GM18868 (cell line): ENCODE measurements at regions not wholly inside any gene's neighbourhood (a gene's known extent, or its start where the extent isn't known, plus 50 kb on each side); places are given as distances from the start of the nearest gene placed in this dataset.
A peak's percentile ranks its signal among the peaks of the same experiment; 100 is the strongest.
"Not testable (repeated sequence)": the region's sequence is repeated elsewhere in the genome, so short reads cannot be mapped to it uniquely, and the experiment has no call there.

Experiments used
- ATAC-seq: cut with Tn5 transposase; IDR thresholded peaks from one replicate; pipeline ENCODE4 v1.9.1; 2021; ENCODE audit warnings: mild to moderate bottlenecking, moderate library complexity; ENCODE audit not compliant: unreplicated experiment

DNA sequence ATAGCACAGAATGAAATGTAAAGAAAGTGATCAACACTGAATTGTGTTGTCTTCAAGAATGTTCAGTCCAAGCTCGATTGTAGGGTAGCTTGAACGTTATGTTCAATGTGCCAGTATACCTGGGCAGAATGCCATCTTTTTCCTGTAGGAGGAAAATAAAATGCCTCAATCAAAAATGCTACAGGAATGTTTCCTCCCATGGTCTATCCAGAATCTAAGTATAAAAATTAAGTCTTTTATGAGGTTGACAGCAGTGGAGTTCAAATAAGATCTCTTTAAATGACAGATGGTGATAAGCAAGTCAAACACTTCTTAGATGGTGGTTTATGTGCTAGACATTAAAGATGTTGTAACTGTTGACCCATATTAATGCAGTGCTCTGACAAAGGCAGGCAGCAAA lies 488.6 kb downstream of the CSNK1G3 start:
- no peak for ATAC-seq

DNA sequence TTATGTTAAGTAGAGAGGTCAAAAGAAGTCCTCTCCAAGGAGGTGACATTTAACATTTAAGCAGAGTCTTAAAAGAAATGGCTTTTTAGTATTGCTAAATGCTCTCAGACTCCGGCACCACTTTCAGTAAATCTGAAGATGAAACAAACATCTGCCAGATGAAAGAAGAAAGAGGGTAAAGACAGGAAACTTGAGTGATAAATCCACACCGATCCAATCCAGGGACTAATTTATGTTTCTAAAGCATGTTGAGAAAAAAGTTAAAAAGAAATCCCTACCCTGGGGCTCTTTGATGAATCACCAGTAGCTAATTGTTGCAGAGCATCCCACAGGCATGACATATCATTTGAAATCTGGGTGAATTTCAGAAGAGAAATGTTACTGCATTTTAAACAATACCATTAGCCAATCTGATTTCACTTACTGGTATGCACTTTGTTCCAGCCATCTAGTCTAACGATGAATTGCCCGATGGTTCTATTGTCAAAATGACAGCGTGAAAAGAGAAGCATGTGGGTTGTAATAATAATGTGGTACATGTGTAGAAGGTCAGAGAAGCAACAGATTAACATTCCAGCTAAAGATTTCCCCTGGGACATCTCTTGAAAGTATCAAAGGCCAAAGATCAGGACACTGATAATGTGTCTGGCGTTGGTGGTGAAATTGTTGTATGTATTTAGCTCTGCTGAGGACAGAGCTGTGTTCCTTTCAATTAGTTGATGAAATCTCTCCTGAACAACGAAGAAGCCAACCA lies 485.7 kb downstream of the CSNK1G3 start:
- no peak for ATAC-seq

DNA sequence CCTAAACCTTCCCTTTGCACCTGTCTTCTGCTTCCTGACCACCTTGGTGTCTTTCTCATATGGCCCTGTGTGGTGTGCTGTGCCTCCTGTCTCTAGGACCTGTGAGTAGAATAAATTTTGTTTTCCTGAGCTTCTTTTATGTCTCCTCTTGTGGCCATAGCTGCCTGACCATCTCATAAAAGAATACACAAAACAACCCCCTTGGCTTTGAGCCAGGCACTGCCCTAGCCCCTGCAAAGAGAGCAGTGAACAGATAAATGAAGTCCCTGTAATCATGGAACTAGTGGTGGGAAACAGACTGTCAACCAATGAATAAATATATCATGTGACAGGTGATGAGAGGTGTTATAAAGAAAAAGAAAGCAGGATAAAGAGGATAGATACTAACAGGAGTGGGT lies 485.1 kb downstream of the CSNK1G3 start:
- no peak for ATAC-seq

DNA sequence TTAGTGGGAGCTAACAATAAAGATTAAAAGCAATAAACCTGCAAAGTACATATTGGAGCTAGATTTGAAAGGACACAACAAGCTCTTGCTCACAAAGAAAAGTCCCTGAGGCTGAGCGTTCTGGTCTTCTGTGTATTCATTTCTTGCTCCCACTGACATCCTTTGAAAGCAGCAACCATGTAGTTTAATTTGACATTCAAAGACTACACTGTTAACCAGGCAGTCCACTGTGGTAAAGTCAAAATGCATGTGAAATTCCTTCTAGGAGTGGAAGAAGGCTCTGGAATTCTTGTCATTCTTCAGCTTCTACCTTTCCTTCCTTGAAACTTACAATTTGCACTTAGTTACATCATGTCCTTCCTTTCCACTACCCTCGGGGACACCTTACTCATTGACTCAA lies 480.7 kb downstream of the CSNK1G3 start:
- ATAC-seq: no peak

DNA sequence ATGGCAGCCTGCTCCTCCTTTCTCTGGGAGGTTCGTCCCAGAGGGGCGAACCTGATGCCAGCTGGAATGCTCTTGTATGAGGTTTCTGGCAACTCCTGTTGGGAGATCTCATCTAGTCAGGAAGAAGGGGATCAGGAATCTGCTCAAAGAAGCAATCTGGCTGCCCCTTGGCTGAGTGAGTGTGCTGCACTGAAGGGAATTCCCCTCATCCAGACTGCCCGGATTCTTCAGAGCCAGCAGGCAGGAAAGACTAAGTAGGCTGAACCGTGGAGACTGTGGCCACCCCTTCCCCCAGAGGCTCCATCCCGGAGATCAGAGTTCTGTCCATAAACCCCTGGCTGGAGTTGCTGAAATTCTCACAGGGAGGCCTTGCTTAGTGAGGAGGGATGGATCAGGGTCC lies 476.0 kb downstream of the CSNK1G3 start:
- ATAC-seq: no peak

DNA sequence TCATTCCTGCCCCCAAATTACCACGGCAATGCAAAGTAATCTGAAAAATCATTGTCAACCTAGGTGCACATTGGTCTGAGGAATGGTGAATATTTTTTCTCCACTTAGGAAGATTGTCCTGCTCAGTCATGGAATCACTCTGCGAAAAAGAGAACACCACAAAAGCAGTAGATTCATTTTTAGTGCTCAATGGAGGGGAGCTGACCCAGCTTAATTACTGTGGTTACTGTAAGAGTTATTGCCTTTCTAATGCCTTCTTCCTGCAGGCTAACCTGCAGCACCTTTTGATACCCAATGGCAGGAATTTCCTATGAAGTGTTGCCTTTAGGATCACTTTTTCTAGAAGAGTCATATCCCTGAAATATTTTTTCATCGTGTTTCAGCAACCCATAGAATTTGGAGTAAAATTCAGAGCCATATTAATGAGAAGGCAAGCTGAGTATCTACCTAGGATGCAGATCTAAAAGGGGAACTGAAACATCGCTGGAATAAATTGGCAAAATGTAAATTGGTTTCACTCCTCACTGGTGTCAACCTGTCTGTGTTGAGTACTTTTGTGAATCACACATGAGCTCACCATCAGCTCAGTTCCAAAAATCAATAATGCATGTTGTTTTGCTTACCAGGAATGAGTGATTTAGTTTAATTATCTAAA lies 464.5 kb downstream of the CSNK1G3 start:
- peak; percentile 96 for ATAC-seq

DNA sequence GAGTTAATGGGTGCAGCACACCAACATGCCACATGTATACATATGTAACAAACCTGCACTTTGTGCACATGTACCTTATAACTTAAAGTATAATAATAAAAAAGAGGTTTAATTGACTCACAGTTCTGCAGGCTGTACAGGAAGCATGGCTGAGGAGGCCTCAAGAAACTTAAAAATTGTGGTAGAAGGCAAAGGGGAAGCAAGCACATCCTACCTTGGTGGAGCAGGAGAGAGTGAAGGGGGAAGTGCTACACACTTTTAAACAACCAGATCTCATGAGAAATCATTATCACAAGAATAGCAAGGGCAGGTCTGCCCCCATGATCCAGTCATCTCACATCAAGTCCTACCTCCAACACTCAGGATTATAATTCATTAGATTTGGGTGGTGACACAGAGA lies 463.5 kb downstream of the CSNK1G3 start:
- not testable (repeated sequence) for ATAC-seq

DNA sequence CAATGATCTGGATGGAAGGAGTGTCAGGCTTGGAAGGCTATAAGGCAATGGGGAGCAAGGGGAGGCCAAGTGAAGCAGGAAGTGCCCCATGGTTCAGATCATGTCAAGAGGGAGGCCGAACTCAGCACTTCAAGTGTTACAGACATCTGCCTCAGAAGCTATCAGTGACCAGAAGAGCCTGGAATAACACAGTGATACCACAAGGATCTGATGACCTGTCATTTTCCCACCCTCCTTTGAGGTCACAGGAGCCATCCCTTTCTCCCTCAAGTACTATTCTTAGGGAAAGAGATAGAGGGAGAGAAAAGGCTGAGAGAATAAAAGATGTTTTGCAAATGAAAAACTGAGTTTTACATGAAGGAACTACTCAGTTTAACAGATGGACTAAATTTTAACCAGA lies 454.8 kb downstream of the CSNK1G3 start:
- no peak for ATAC-seq

DNA sequence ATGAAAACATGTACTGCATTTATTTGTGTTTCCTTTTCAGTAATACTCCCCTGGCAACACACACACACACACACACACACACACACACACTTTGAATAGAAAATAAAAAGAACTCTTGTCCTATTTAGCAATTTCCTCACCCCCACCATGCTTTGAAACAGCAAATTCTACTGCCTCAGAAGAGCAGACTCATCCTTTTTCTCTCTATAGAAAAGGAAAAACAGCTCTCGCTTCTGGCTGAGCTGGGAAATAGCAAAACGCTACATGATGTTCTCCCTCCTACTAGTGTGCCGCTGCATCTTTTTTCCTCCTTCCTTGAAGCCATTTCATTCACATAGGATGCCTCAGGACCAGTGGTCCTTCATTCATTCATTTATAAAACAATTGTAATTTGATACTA lies 453.6 kb downstream of the CSNK1G3 start:
- ATAC-seq: no peak

DNA sequence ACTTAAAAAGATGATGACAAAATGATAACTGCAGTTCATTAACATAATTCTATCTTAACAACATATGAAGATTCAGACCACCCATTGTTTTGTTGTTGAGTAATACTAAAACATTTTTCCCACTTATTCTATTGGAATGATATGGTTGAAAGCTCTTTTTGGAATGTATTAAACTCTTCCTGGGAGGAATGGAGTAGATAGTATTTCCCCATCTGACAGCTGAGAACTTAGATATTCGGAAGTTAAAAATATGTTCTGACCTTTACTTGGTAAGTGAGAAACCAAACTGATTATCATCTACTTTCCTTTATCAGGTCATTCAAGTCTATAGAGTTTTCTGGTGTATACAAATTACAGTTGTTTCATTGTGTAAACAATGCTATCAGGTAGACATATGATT lies 452.9 kb downstream of the CSNK1G3 start:
- ATAC-seq: no peak

DNA sequence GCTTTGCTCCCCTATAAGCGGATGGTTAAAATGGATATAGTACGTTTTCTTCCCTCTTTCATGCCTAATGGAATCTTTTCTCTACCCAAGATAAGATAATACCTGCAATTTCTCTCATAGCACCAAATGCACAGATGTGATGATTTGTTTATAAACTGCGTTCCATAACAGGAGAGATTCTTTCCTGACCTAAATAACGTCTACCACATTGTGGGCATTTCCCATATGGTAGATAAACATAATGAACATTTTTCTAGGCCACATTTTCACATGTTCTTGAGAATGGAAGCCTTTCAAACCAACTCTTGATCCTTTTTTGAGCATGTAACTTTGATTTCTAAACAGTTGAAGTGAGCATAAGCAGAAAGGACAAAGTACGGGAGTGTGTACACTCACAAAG lies 448.5 kb downstream of the CSNK1G3 start:
- ATAC-seq: no peak

DNA sequence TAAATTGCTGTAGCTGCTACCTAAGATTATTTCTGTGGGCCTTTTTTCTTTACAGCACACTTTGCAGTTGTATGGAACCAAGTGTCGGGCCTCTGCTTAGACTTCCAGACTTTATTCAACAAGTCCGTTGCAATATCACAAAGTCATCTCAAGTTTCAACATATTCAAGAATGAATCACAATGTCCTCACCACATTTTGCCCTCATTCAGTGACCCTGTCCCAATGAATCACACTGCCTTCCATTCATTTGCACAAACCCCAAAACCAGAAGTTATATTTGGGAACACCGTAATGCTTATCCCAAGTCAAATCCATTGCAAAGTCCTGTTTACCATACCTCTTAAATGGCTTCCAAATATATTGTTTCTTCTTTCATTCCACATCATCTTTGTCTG lies 439.6 kb downstream of the CSNK1G3 start:
- no peak for ATAC-seq

DNA sequence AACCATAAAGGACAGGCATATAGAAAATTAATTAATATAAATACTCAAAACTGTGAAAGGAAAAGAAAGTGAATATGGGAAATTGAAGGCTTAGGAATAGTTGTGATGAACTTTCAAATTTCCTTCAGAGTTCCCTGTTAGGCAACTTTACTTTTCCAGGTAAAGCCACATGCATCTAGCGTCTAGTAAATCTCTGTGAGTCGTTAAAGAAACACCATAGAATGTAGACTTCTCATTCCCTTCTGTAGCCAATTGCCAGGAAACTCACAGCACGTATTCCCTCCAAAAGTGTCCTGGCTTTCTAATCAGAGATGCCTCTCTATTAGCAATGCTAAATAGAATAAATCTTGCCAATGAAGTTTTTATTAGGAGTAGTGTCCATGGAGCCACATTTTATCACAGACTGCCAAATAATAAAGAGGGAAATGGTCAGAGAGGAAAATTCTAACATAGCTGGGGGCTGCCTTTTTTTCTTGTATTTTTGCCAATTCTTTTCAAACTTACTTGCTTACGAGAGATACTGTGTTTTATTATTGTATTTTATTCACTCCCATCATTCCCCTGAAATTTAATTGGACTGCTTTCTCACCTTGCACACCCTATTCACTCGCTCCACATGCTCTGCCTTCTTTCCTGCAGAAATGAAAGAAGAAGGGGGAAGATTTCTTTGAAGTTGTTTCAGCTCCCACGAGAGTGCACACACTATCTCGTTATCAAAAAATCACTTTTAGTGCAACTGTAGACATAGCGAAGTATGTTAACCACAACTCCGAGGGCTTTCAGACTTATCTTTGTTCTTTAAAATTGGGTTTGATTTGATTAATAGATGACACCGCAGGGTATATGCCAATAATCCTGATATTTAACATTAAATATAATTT lies 439.0 kb downstream of the CSNK1G3 start:
- ATAC-seq: no peak

DNA sequence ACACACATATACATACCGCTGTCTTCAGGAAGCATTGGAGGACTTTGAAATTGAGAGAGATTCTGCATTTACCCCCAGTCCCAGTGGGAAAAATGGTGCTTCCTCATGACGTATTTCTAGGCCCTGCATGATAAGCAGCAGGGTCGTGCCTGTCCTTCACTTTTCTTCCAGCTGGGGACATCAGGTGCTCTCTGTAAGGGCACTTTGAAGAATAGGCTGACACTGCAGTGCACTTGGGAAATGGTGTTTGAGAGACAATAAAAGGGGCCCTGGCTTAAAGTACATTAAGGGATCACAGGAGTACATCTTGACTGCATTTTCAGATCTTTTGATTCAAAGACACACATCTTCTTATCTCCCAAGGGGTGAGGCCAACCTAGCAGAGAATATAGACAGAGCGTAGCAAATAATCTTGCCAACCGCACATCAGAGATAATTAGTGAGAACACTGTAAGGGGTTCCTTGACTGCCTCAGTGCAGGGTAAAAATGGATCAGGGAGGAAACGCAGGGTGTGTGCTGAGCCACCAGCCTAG lies 437.9 kb downstream of the CSNK1G3 start:
- ATAC-seq: no peak

DNA sequence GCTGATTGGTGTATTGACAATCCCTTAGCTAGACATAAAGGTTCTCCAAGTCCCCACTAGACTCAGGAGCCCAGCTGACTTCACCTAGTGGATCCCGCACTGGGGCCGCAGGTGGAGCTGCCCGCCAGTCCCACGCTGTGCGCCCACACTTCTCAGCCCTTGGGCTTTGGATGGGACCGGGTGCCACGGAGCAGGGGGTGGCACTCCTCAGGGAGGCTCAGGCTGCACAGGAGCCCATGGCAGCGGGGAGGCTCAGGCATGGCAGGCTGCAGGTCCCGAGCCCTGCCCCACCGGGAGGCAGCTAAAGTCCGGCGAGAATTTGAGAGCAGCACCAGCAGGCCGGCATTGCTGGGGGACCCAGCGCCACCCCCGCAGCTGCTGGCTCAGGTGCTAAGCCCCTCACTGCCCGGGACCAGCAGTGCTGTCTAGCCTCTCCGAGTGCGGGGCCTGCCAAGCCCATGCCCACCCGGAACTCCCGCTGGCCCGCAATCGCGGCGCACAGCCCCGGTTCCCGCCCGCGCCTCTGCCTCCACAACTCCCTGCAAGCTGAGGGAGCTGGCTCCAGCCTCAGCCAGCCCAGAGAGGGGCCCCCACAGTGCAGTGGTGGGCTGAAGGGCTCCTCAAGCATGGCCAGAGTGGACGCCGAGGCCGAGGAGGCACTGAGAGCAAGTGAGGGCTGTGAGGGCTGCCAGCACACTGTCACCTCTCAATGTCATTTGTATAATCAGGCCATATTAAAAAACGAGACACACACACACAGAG lies 437.2 kb downstream of the CSNK1G3 start:
- no peak for ATAC-seq

DNA sequence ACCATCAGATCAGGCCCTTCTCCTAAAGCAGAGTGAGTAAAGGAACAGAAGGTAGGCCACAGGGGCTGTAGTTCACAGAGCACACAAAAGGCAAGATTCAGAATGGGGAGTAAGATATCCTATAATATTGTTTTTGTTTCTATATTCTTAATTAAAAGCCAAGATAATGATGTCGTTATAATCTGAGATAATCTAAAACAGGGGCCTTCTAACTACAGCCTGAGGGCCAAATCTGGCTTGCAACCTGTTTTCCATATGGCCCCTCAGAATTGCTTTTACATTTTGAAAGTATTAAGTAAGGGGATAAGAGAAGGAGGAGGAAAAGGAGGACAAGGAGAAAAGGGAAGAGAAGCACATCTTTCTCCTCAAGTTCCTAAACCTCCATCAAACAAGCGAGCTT lies 435.8 kb downstream of the CSNK1G3 start:
- no peak for ATAC-seq

DNA sequence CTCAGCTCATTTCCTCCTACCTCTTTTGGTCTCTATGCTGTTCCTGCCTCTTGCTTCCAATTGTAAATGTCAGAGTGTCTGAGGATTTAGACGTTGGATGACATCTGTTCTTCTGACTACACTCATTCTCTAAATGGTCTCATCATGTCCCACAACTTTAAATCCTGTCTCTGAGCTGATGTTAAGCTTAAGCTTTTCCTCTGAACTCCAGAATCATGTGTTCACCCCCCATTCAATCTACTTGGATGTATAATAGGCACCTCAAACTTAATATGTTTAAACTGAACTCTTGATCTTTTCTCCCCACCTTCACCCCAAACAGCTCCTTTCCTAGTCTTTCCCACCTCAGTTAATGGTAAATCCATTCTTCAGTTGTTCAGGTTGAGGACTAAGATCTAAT lies 433.6 kb downstream of the CSNK1G3 start:
- ATAC-seq: no peak

DNA sequence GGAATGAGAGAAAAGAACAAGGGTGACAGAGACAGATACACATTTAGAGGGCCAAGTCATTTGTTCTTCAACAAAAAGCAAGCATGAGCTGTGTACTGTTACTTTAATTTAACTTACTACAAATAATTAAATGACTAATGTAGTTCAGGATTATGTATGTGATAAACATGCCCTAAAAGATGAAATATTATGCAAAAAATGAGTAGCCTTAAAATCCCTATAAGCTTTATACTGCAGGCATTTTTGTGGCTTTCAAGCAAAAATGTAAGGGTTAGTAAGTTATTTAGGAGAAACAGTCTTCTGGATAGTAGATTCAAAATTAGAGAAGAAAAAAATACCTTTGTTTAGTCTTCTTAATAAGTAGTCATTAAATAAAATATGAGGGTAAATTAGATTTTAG lies 431.2 kb downstream of the CSNK1G3 start:
- no peak for ATAC-seq

DNA sequence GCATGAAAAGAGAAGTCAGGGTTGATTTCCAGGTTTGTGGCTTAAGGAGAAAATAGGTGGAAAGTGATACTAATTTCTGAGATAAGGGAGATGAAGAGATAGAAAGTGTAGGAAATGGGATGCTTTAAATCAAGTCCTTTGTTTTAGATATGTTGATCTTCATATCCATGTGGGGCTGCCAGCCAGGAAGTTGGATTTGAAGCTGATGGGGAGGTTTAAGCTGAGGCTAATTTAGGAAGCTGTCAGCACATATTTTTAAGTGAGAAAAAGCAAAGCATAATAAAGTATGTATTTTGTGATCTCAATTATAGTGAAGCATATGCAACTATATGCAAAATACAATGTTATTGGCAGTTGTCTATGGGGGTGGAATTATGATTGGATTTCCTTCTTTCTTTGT lies 428.4 kb downstream of the CSNK1G3 start:
- no peak for ATAC-seq

DNA sequence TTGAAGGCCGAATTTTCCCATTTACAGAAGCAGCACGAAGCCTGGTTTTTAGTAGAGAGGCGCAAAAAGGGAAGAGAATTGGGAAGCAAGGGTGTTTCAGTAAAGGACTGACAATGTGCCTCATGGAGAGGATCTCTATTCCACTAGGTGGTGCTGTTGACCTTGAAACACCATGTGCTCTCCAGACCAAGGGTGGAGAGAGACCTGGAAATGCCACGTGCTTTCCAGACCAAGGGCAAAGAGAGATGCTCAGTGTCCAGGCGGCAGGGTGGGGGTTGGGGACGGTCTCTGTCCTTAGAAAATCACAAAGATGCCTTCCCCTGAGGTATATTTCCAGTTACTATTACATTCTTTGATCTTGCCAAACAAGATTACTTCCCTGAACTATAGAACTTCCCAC lies 425.3 kb downstream of the CSNK1G3 start:
- ATAC-seq: no peak

DNA sequence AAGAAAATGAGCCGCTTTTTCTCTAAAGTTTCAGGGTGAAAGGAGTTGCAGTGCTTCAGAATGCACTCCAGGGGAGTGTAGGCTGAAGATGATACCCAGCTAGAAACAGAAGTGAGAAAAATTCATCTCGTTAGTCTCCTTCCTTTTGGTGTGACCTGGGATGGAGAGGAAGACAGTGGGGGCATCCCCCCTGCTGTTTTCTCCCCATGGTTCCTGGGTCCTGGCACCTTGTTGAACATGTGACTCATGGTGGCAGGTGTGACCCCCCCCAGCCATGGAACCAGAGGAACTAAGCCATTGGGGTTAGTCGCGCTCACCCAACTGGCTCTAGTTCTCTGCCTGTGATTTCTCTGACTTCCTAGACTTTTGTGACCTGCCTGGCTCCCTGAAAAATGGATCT lies 424.6 kb downstream of the CSNK1G3 start:
- no peak for ATAC-seq
